Trophoblast cell (in vitro differentiated cells and primary cell): ENCODE measurements at regions not wholly inside any gene's neighbourhood (a gene's known extent, or its start where the extent isn't known, plus 50 kb on each side); places are given as distances from the start of the nearest gene placed in this dataset.

Experiments
- DNase-seq, 2 donors: peaks; one replicate each; pipeline ENCODE4 v3.0.0-alpha.2; 2016
- H2AFZ ChIP-seq: 2 replicates; pipeline ENCODE4 v1.6.1; 2013; ENCODE audit warnings: low read length, moderate library complexity, mild to moderate bottlenecking; ENCODE audit not compliant: insufficient read depth, poor library complexity
- H2AK5ac ChIP-seq: 2 replicates; pipeline ENCODE4 v1.6.1; 2013; ENCODE audit warnings: mild to moderate bottlenecking, low read length
- H2BK120ac ChIP-seq: 2 replicates; pipeline ENCODE4 v1.6.1; 2013; ENCODE audit warnings: low read length, mild to moderate bottlenecking, moderate library complexity; ENCODE audit not compliant: insufficient read depth, poor library complexity
- H2BK12ac ChIP-seq: 2 replicates; pipeline ENCODE4 v1.6.1; 2013; ENCODE audit warnings: mild to moderate bottlenecking, low read length, moderate library complexity
- H2BK5ac ChIP-seq: 2 replicates; pipeline ENCODE4 v1.6.1; 2013; ENCODE audit warnings: low read length, low read depth, moderate library complexity, mild to moderate bottlenecking; ENCODE audit not compliant: poor library complexity
- H3K14ac ChIP-seq: 2 replicates; pipeline ENCODE4 v1.6.1; 2013; ENCODE audit warnings: mild to moderate bottlenecking, low read length
- H3K18ac ChIP-seq: 2 replicates; pipeline ENCODE4 v1.6.1; 2013; ENCODE audit warnings: mild to moderate bottlenecking, low read length
- H3K23ac ChIP-seq: 2 replicates; pipeline ENCODE4 v1.6.1; 2013; ENCODE audit warnings: low read length
- H3K27ac ChIP-seq: 2 replicates; pipeline ENCODE4 v1.5.1; 2013; ENCODE audit warnings: low read depth, mild to moderate bottlenecking, inconsistent platforms, low read length, moderate library complexity
- H3K27me3 ChIP-seq: 2 replicates; pipeline ENCODE4 v1.6.1; 2013; ENCODE audit warnings: inconsistent platforms, mild to moderate bottlenecking, low read length, moderate library complexity; ENCODE audit not compliant: insufficient read depth
- H3K36me3 ChIP-seq, 2 experiments: 1 replicate in 1 of 2; 2 replicates in 1 of 2; pipeline ENCODE4 v1.6.1; 2013; ENCODE audit warnings: low read length in 2 of 2, mild to moderate bottlenecking in 2 of 2, moderate library complexity in 1 of 2; ENCODE audit not compliant: insufficient read depth in 2 of 2, control insufficient read depth in 1 of 2
- H3K4ac ChIP-seq: 2 replicates; pipeline ENCODE4 v1.6.1; 2013; ENCODE audit warnings: low read depth, mild to moderate bottlenecking, low read length, moderate library complexity
- H3K4me1 ChIP-seq, 2 experiments: 1 replicate in 1 of 2; 2 replicates in 1 of 2; pipeline ENCODE4 v1.6.1; 2013; ENCODE audit warnings: low read length in 2 of 2, mild to moderate bottlenecking in 2 of 2, moderate library complexity in 1 of 2; ENCODE audit not compliant: insufficient read depth in 2 of 2, control insufficient read depth in 1 of 2
- H3K4me2 ChIP-seq: 2 replicates; pipeline ENCODE4 v1.6.1; 2013; ENCODE audit warnings: inconsistent platforms, mild to moderate bottlenecking, low read length, moderate library complexity
- H3K4me3 ChIP-seq: 2 replicates; pipeline ENCODE4 v1.5.1; 2013; ENCODE audit warnings: mild to moderate bottlenecking, low read depth, low read length, inconsistent platforms
- H3K79me1 ChIP-seq: one replicate; pipeline ENCODE4 v1.6.1; 2013; ENCODE audit warnings: low read length
- H3K79me2 ChIP-seq: 2 replicates; pipeline ENCODE4 v1.6.1; 2013; ENCODE audit warnings: low read length, mild to moderate bottlenecking; ENCODE audit not compliant: control insufficient read depth, insufficient read depth, poor library complexity
- H3K9ac ChIP-seq: 2 replicates; pipeline ENCODE4 v1.6.1; 2013; ENCODE audit warnings: mild to moderate bottlenecking, low read length
- H3K9me3 ChIP-seq: 2 replicates; pipeline ENCODE4 v1.6.1; 2013; ENCODE audit warnings: low read depth, mild to moderate bottlenecking, control low read depth, inconsistent platforms, low read length; ENCODE audit not compliant: insufficient read depth
- H4K12ac ChIP-seq: 2 replicates; pipeline ENCODE4 v1.6.1; 2013; ENCODE audit warnings: low read depth, mild to moderate bottlenecking, low read length, moderate library complexity
- H4K8ac ChIP-seq: 2 replicates; pipeline ENCODE4 v1.6.1; 2013; ENCODE audit warnings: low read depth, mild to moderate bottlenecking, low read length, moderate library complexity
- H4K91ac ChIP-seq: one replicate; pipeline ENCODE4 v1.6.1; 2013; ENCODE audit warnings: low read depth, mild to moderate bottlenecking, low read length, moderate library complexity
- WGBS: extraction: QIAGEN DNeasy Blood & Tissue Kit; methylation state at CpG from one replicate; pipeline ENCODE4 v1.1.7; 2013; ENCODE audit warnings: missing lambda C conversion rate; ENCODE audit not compliant: insufficient read length, insufficient coverage; ENCODE audit errors: extremely low coverage; 5-methylcytosine and 5-hydroxymethylcytosine counted together

- Histone ChIP-seq H2AFZ (no peak overlapping the region), H3K36me3 (no peaks in the 10 kb centered on the region), H3K4me3 (no peak overlapping the region), H4K8ac (no peak overlapping the region), H4K91ac (no peak overlapping the region), H3K9me3 (peaks cover 1% of the 10 kb centered on the region), H3K79me1 (no peaks in the 10 kb centered on the region), H3K14ac (no peak overlapping the region), H3K18ac (no peak overlapping the region), H3K4ac (no peak overlapping the region), H2BK120ac (no peak overlapping the region), H3K23ac (no peak overlapping the region), H3K79me2 (no peaks in the 10 kb centered on the region), H2BK5ac (no peak overlapping the region), H3K27me3 (no peaks in the 10 kb centered on the region), H3K9ac (no peak overlapping the region), H3K27ac (no peak overlapping the region), H4K12ac (no peak overlapping the region), H3K4me2 (no peak overlapping the region), H3K4me1 (no peaks in the 10 kb centered on the region), H2AK5ac (no peak overlapping the region), H2BK12ac (no peak overlapping the region)
- no CpG with 5 or more reads among the region's 1 CpG for WGBS
- no peak for DNase-seq
These were observed 368.4 kb downstream of the TXNL1 start for GRCh38 chr18:56269958-56270357.

DNA sequence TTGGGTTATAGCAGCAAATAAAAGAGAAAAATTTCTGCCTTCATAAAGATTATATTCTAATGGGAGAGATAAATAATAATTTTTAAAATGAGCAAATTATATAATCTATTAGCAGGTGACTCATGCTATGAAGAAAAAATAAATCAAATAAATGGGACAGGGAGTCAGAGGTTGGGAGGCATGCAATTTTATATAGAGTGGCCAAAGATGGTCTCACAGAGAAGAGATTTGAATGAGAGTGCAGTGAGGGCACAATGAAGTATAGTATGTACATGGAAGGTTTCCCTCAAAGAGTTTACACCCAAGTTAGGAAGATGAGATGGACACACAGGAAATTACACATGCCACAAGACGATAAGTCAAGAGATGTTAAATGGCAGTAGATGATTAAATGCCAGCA, 369.4 kb downstream of the TXNL1 start:
- H3K4me3 ChIP-seq = no peak overlapping the region
- no CpG with 5 or more reads among the region's 1 CpG for WGBS
- no peaks in the 10 kb centered on the region for H3K4me1 ChIP-seq
- H3K79me2 ChIP-seq = no peaks in the 10 kb centered on the region
- H3K23ac ChIP-seq = no peak overlapping the region
- H2AK5ac ChIP-seq = no peak overlapping the region
- DNase-seq = no peak
- no peaks in the 10 kb centered on the region for H3K27me3 ChIP-seq
- no peak overlapping the region for H3K4ac ChIP-seq
- H3K79me1 ChIP-seq = no peaks in the 10 kb centered on the region
- no peak overlapping the region for H3K9ac ChIP-seq
- H4K12ac ChIP-seq = no peak overlapping the region
- H3K18ac ChIP-seq = no peak overlapping the region
- H3K27ac ChIP-seq = no peak overlapping the region
- no peak overlapping the region for H3K4me2 ChIP-seq
- H2BK5ac ChIP-seq = no peak overlapping the region
- no peaks in the 10 kb centered on the region for H3K36me3 ChIP-seq
- peaks cover 1% of the 10 kb centered on the region for H3K9me3 ChIP-seq
- H2AFZ ChIP-seq = no peak overlapping the region
- H2BK12ac ChIP-seq = no peak overlapping the region
- no peak overlapping the region for H4K8ac ChIP-seq
- H3K14ac ChIP-seq = no peak overlapping the region
- no peak overlapping the region for H4K91ac ChIP-seq
- no peak overlapping the region for H2BK120ac ChIP-seq

DNA sequence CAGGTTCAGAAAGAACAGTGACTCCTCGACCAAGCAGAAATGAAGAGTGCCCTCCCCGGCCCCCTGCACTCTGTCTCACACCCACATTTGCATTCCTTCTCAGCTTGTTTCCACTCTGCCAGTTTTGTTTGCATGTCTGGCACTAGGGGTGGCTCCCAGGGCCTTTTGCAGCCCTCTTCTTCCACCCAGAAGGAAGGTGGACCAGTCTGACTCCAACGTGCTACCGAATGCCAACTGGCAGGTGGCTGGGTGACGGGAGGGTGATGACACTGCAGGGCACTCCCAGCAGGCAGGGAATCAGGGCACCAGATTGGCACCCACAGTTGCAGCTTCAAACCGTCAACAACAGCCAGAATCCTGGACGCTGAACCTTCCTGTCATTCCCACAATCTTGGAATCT, 371.1 kb downstream of the TXNL1 start:
- Histone ChIP-seq H3K79me2 (no peaks in the 10 kb centered on the region), H2BK120ac (no peak overlapping the region), H3K23ac (no peak overlapping the region), H3K9ac (no peak overlapping the region), H3K9me3 (peaks cover 1% of the 10 kb centered on the region), H3K36me3 (no peaks in the 10 kb centered on the region), H4K12ac (no peak overlapping the region), H3K4me3 (no peak overlapping the region), H4K8ac (no peak overlapping the region), H2BK5ac (no peak overlapping the region), H4K91ac (no peak overlapping the region), H3K14ac (no peak overlapping the region), H2BK12ac (no peak overlapping the region), H3K27ac (no peak overlapping the region), H3K18ac (no peak overlapping the region), H3K4ac (no peak overlapping the region), H3K27me3 (no peaks in the 10 kb centered on the region), H2AFZ (no peak overlapping the region), H3K4me2 (no peak overlapping the region), H3K79me1 (no peaks in the 10 kb centered on the region), H3K4me1 (no peaks in the 10 kb centered on the region), H2AK5ac (no peak overlapping the region)
- DNase-seq = no peak
- no CpG with 5 or more reads among the region's 7 CpGs for WGBS

GRCh38 chr18:56258178-56258577, 380.2 kb downstream of the TXNL1 start:
- H2BK12ac ChIP-seq = no peak overlapping the region
- no peak overlapping the region for H2AK5ac ChIP-seq
- no peak overlapping the region for H3K4me2 ChIP-seq
- no peaks in the 10 kb centered on the region for H3K4me1 ChIP-seq
- no peak overlapping the region for H3K9ac ChIP-seq
- no peaks in the 10 kb centered on the region for H3K9me3 ChIP-seq
- no peak overlapping the region for H2BK120ac ChIP-seq
- H3K18ac ChIP-seq = no peak overlapping the region
- no peaks in the 10 kb centered on the region for H3K27me3 ChIP-seq
- no peaks in the 10 kb centered on the region for H3K79me2 ChIP-seq
- H2AFZ ChIP-seq = no peak overlapping the region
- H3K79me1 ChIP-seq = no peaks in the 10 kb centered on the region
- WGBS = 100% methylated on average over 1 of the region's 3 CpGs
- H3K4ac ChIP-seq = no peak overlapping the region
- peak in 1 of 2 donors; percentile 2 for DNase-seq
- H4K91ac ChIP-seq = no peak overlapping the region
- no peak overlapping the region for H3K4me3 ChIP-seq
- H3K36me3 ChIP-seq = no peaks in the 10 kb centered on the region
- H3K14ac ChIP-seq = no peak overlapping the region
- no peak overlapping the region for H3K23ac ChIP-seq
- no peak overlapping the region for H4K8ac ChIP-seq
- H3K27ac ChIP-seq = no peak overlapping the region
- no peak overlapping the region for H4K12ac ChIP-seq
- no peak overlapping the region for H2BK5ac ChIP-seq
